Activated T-helper 2 cell treated with anti-CD3 and anti-CD28 coated beads, Interferon-gamma antibody, Interleukin-2, Interleukin-4, amounts not matched to agents 10 μg/mL and 5 μg/mL and 100 μg/mL, durations not matched to agents 14 hours and 24 hours and 36 hours (primary cell): ENCODE measurements at regions not wholly inside any gene's neighbourhood (a gene's known extent, or its start where the extent isn't known, plus 50 kb on each side); places are given as distances from the start of the nearest gene placed in this dataset.

ENCODE experiments used
- DNase-seq: peaks from one replicate; pipeline ENCODE4 v3.0.0; 2021; ENCODE audit warnings: low spot score
- H3K27ac Mint-ChIP-seq: one replicate; pipeline ENCODE4 v1.8.0; 2021; ENCODE audit warnings: mixed read lengths
- H3K27me3 Mint-ChIP-seq: one replicate; pipeline ENCODE4 v1.8.0; 2021; ENCODE audit warnings: low read depth, mixed read lengths
- H3K36me3 Mint-ChIP-seq: one replicate; pipeline ENCODE4 v1.8.0; 2021; ENCODE audit warnings: low read depth, mixed read lengths
- H3K4me1 Mint-ChIP-seq: one replicate; pipeline ENCODE4 v1.8.0; 2021; ENCODE audit warnings: low read depth, mixed read lengths
- H3K4me3 Mint-ChIP-seq: one replicate; pipeline ENCODE4 v1.8.0; 2021; ENCODE audit warnings: low read depth, mild to moderate bottlenecking, moderate library complexity, mixed read lengths
- H3K9me3 Mint-ChIP-seq: one replicate; pipeline ENCODE4 v1.8.0; 2021; ENCODE audit warnings: mixed read lengths
- intact Hi-C: fragments of 100-400 bp; cut with micrococcal nuclease; formaldehyde crosslinking; loops from one replicate; pipeline ENCODE4 v1.15.1; 2023

- intact Hi-C loops = no loop called here
- DNase-seq = no peak
- H3K36me3 Mint-ChIP-seq = no peaks in the 10 kb centered on the region
- no peaks in the 10 kb centered on the region for H3K9me3 Mint-ChIP-seq
- H3K27ac Mint-ChIP-seq = no peak overlapping the region
- H3K27me3 Mint-ChIP-seq = peaks cover 12% of the 10 kb centered on the region
- no peak overlapping the region for H3K4me3 Mint-ChIP-seq
- peaks cover 19% of the 10 kb centered on the region for H3K4me1 Mint-ChIP-seq
These were observed 192.5 kb upstream of the PRSS1 start for GRCh38 chr7:142556740-142557139.

- Mint-ChIP-seq H3K4me3 (no peak overlapping the region), H3K36me3 (no peaks in the 10 kb centered on the region), H3K27ac (no peak overlapping the region), H3K4me1 (peaks cover 19% of the 10 kb centered on the region), H3K9me3 (no peaks in the 10 kb centered on the region), H3K27me3 (peaks cover 7% of the 10 kb centered on the region)
- DNase-seq = no peak
- intact Hi-C loops = no loop called here
These were observed 194.4 kb upstream of the PRSS1 start for GRCh38 chr7:142554560-142555532.

- Mint-ChIP-seq H3K27ac (no peak overlapping the region), H3K27me3 (peaks cover 3% of the 10 kb centered on the region), H3K9me3 (no peaks in the 10 kb centered on the region), H3K4me1 (peaks cover 24% of the 10 kb centered on the region), H3K36me3 (no peaks in the 10 kb centered on the region), H3K4me3 (no peak overlapping the region)
- intact Hi-C loops = no loop called here
- no peak for DNase-seq
These were observed 196.1 kb upstream of the PRSS1 start for GRCh38 chr7:142553216-142553615.

- DNase-seq = no peak
- H3K4me1 Mint-ChIP-seq = peaks cover 6% of the 10 kb centered on the region
- H3K9me3 Mint-ChIP-seq = no peaks in the 10 kb centered on the region
- H3K27ac Mint-ChIP-seq = no peak overlapping the region
- H3K36me3 Mint-ChIP-seq = no peaks in the 10 kb centered on the region
- H3K4me3 Mint-ChIP-seq = no peak overlapping the region
- no peaks in the 10 kb centered on the region for H3K27me3 Mint-ChIP-seq
- intact Hi-C loops = no loop called here
These were observed 200.3 kb upstream of the PRSS1 start for GRCh38 chr7:142548978-142549377.

GRCh38 chr7:142546452-142546851, 202.8 kb upstream of the PRSS1 start:
- H3K27me3 Mint-ChIP-seq = no peaks in the 10 kb centered on the region
- H3K9me3 Mint-ChIP-seq = no peaks in the 10 kb centered on the region
- no peak for DNase-seq
- intact Hi-C loops = no loop called here
- no peaks in the 10 kb centered on the region for H3K36me3 Mint-ChIP-seq
- no peak overlapping the region for H3K4me3 Mint-ChIP-seq
- no peak overlapping the region for H3K27ac Mint-ChIP-seq
- peaks cover 5% of the 10 kb centered on the region for H3K4me1 Mint-ChIP-seq

- intact Hi-C loops = no loop called here
- peaks cover 17% of the 10 kb centered on the region for H3K4me1 Mint-ChIP-seq
- no peak overlapping the region for H3K4me3 Mint-ChIP-seq
- H3K27me3 Mint-ChIP-seq = no peaks in the 10 kb centered on the region
- H3K27ac Mint-ChIP-seq = no peak overlapping the region
- H3K36me3 Mint-ChIP-seq = no peaks in the 10 kb centered on the region
- no peak for DNase-seq
- H3K9me3 Mint-ChIP-seq = no peaks in the 10 kb centered on the region
These were observed 206.3 kb upstream of the PRSS1 start for GRCh38 chr7:142542942-142543341.

GRCh38 chr7:142542105-142542504, 207.2 kb upstream of the PRSS1 start:
- no peak for DNase-seq
- H3K4me1 Mint-ChIP-seq = peaks cover 17% of the 10 kb centered on the region
- H3K36me3 Mint-ChIP-seq = no peaks in the 10 kb centered on the region
- H3K9me3 Mint-ChIP-seq = no peaks in the 10 kb centered on the region
- no peaks in the 10 kb centered on the region for H3K27me3 Mint-ChIP-seq
- intact Hi-C loops = no loop called here
- H3K4me3 Mint-ChIP-seq = no peak overlapping the region
- H3K27ac Mint-ChIP-seq = no peak overlapping the region

- Mint-ChIP-seq H3K27ac (no peak overlapping the region), H3K36me3 (no peaks in the 10 kb centered on the region), H3K9me3 (no peaks in the 10 kb centered on the region), H3K4me1 (peaks cover 24% of the 10 kb centered on the region), H3K27me3 (no peaks in the 10 kb centered on the region), H3K4me3 (no peak overlapping the region)
- DNase-seq = no peak
- intact Hi-C loops = no loop called here
These were observed 208.9 kb upstream of the PRSS1 start for GRCh38 chr7:142540371-142540770.

GRCh38 chr7:142539901-142540300, 209.4 kb upstream of the PRSS1 start:
- DNase-seq = no peak
- Mint-ChIP-seq H3K4me1 (peaks cover 29% of the 10 kb centered on the region), H3K36me3 (no peaks in the 10 kb centered on the region), H3K27ac (no peak overlapping the region), H3K9me3 (no peaks in the 10 kb centered on the region), H3K4me3 (no peak overlapping the region), H3K27me3 (no peaks in the 10 kb centered on the region)
- intact Hi-C loops = loop anchor here (5.0 kb wide), 2 partner anchors 92 to 462 kb away; no protein-coding TSS in a partner anchor

- Mint-ChIP-seq H3K27me3 (no peaks in the 10 kb centered on the region), H3K4me3 (no peak overlapping the region), H3K4me1 (peaks cover 30% of the 10 kb centered on the region), H3K9me3 (no peaks in the 10 kb centered on the region), H3K36me3 (no peaks in the 10 kb centered on the region), H3K27ac (no peak overlapping the region)
- intact Hi-C loops = loop anchor here (5.0 kb wide), 2 partner anchors 95 to 465 kb away; no protein-coding TSS in a partner anchor
- DNase-seq = no peak
These were observed 211.5 kb upstream of the PRSS1 start for GRCh38 chr7:142537760-142538159.

- Mint-ChIP-seq H3K4me1 (peaks cover 26% of the 10 kb centered on the region), H3K36me3 (no peaks in the 10 kb centered on the region), H3K4me3 (peak overlapping the region; percentile 28), H3K27me3 (peaks cover 3% of the 10 kb centered on the region), H3K9me3 (no peaks in the 10 kb centered on the region), H3K27ac (peak overlapping the region; percentile 82)
- intact Hi-C loops = loop anchor here (1.0 to 5.0 kb wide), 6 partner anchors 23 to 467 kb away; no protein-coding TSS in a partner anchor
- DNase-seq = peak; percentile 70
These were observed 214.0 kb upstream of the PRSS1 start for GRCh38 chr7:142535123-142535779.

GRCh38 chr7:142534726-142535122, 214.5 kb upstream of the PRSS1 start:
- no peaks in the 10 kb centered on the region for H3K9me3 Mint-ChIP-seq
- peaks cover 3% of the 10 kb centered on the region for H3K27me3 Mint-ChIP-seq
- H3K4me3 Mint-ChIP-seq = no peak overlapping the region
- H3K27ac Mint-ChIP-seq = peak overlapping the region; percentile 82
- H3K36me3 Mint-ChIP-seq = no peaks in the 10 kb centered on the region
- DNase-seq = no peak
- H3K4me1 Mint-ChIP-seq = peaks cover 21% of the 10 kb centered on the region
- intact Hi-C loops = loop anchor here (1.0 to 5.0 kb wide), 6 partner anchors 24 to 468 kb away; no protein-coding TSS in a partner anchor

- no peaks in the 10 kb centered on the region for H3K36me3 Mint-ChIP-seq
- H3K4me1 Mint-ChIP-seq = peaks cover 15% of the 10 kb centered on the region
- no peaks in the 10 kb centered on the region for H3K9me3 Mint-ChIP-seq
- intact Hi-C loops = no loop called here
- H3K27ac Mint-ChIP-seq = no peak overlapping the region
- H3K4me3 Mint-ChIP-seq = no peak overlapping the region
- DNase-seq = no peak
- peaks cover 3% of the 10 kb centered on the region for H3K27me3 Mint-ChIP-seq
These were observed 215.4 kb upstream of the PRSS1 start for GRCh38 chr7:142533920-142534319.
